ENCODE measurements at regions not wholly inside any gene's neighbourhood (a gene's known extent, or its start where the extent isn't known, plus 50 kb on each side); places are given as distances from the start of the nearest gene placed in this dataset.

DNA sequence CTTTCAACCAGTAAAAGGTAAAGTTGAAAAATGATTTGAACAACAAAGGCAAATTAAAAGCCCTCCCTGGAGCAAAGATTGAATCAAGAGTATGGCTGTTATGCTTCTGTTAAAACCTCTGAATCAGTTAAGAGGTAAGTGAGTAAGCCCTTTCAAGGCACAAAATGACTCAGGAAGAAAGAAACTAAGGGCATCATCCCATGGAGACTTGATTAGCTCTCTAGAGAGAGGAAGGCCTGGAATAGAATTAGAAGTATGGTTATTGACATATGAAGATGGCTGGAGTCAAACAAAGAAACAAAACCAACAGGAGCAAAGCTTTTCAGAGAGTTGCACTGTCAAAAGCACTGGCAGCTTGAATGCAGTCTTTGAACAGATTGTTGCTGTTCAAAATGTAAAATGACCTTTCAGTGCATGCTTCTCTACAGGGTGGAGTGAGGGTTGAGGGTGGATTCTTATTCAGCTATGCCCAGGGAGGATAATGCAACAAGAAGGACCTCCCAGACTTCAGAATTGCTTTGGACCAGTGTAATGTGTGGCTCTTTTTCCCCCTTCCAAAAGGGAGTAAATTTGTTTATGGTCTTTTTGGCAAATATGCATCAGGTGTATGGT is 365.5 kb downstream of the GBA3 start:
- H3K4me2 ChIP-seq = no peak overlapping the region
- no peaks in the 10 kb centered on the region for H3K79me2 ChIP-seq (ENCODE audit: insufficient read depth, low read depth)
- H3K4me1 ChIP-seq (ENCODE audit: low read depth, poor library complexity, severe bottlenecking) = no peaks in the 10 kb centered on the region
- no peak for TF ChIP-seq CTCF (conservative IDR thresholded peaks at IDR 0.05; ENCODE audit: low read depth, low read length)
- no peak overlapping the region for H3K9ac ChIP-seq
- no peaks in the 10 kb centered on the region for H3K36me3 ChIP-seq (ENCODE audit: insufficient read depth)
- no peak overlapping the region for H3K4me3 ChIP-seq (IDR thresholded peaks at IDR 0.05; ENCODE audit: insufficient read depth, low read depth, low read length)
- H3K27me3 ChIP-seq (ENCODE audit: insufficient read depth, low read depth) = no peaks in the 10 kb centered on the region
- H4K20me1 ChIP-seq (ENCODE audit: insufficient read depth) = no peaks in the 10 kb centered on the region
- no peak overlapping the region for H2AFZ ChIP-seq (ENCODE audit: low read depth)
- H3K27ac ChIP-seq = no peak overlapping the region

DNA sequence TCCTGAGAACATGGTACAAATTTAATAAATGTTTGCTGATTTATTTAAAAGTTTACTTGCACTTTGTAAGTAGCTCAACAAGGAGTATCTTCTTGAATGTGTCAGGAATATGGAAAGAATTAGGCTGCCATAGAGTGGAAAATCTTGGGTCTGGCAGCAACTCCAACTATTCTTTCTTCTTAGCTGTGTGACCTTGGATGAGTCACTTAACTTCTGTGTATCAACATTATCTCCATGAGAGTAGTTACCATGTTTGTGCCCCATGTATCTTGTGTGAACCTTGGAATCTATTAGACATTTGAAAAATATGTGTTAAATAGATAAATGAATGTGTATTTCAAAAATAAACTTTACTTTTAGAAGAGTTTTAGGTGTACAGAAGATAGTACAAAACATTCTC is 348.8 kb downstream of the GBA3 start:
- no peak overlapping the region for H3K27ac ChIP-seq
- no peak for TF ChIP-seq CTCF (conservative IDR thresholded peaks at IDR 0.05; ENCODE audit: low read depth, low read length)
- no peak overlapping the region for H3K4me2 ChIP-seq
- no peak overlapping the region for H3K9ac ChIP-seq
- H3K36me3 ChIP-seq (ENCODE audit: insufficient read depth) = no peaks in the 10 kb centered on the region
- no peaks in the 10 kb centered on the region for H3K79me2 ChIP-seq (ENCODE audit: insufficient read depth, low read depth)
- H3K4me3 ChIP-seq (IDR thresholded peaks at IDR 0.05; ENCODE audit: insufficient read depth, low read depth, low read length) = no peak overlapping the region
- no peaks in the 10 kb centered on the region for H4K20me1 ChIP-seq (ENCODE audit: insufficient read depth)
- H2AFZ ChIP-seq (ENCODE audit: low read depth) = no peak overlapping the region
- no peaks in the 10 kb centered on the region for H3K27me3 ChIP-seq (ENCODE audit: insufficient read depth, low read depth)
- no peaks in the 10 kb centered on the region for H3K4me1 ChIP-seq (ENCODE audit: low read depth, poor library complexity, severe bottlenecking)

DNA sequence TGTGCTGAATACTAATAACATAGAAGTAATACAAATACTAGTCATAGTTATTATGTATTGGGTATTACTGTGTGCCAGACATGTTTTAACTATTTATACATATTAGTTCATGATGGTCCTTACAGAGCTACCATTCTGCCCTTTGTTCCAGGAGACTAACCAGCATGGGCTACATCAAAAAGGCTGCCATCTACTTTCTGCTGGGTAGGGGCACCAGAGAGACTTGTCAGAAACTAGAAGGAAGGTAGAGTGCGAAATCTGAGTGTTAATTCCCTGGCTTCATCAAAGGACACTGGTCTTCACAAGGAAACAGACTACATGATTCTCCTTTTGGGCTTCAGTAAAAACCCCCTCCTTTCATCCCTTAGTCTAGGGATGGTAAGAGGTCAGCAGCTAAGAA is 347.8 kb downstream of the GBA3 start:
- Histone ChIP-seq H3K4me2 (no peak overlapping the region), H3K4me3 (IDR thresholded peaks at IDR 0.05; ENCODE audit: insufficient read depth, low read depth, low read length) (no peak overlapping the region), H4K20me1 (ENCODE audit: insufficient read depth) (no peaks in the 10 kb centered on the region), H3K9ac (no peak overlapping the region), H3K4me1 (ENCODE audit: low read depth, poor library complexity, severe bottlenecking) (no peaks in the 10 kb centered on the region), H3K79me2 (ENCODE audit: insufficient read depth, low read depth) (no peaks in the 10 kb centered on the region), H3K27me3 (ENCODE audit: insufficient read depth, low read depth) (no peaks in the 10 kb centered on the region), H2AFZ (ENCODE audit: low read depth) (no peak overlapping the region), H3K36me3 (ENCODE audit: insufficient read depth) (no peaks in the 10 kb centered on the region), H3K27ac (no peak overlapping the region)
- no peak for TF ChIP-seq CTCF (conservative IDR thresholded peaks at IDR 0.05; ENCODE audit: low read depth, low read length)

DNA sequence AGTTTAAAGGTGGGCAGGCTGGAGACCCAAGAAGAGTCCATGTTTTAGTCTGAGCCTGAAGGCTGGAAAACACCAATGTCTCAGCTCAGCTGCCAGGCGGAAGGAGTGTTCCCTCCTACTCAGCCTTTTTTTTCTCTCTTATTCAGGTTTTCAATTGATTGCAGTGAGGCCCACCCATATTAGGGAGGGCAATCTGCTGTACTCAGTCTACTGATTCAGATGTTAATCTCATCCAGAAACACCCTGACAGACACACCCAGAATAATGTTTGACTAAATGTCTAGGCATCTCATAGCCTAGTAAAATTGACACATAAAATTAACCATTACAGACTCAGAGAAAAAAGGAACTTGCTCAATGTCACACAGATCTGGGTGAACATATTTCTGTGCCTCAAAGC is 347.1 kb downstream of the GBA3 start:
- Histone ChIP-seq H3K79me2 (ENCODE audit: insufficient read depth, low read depth) (no peaks in the 10 kb centered on the region), H2AFZ (ENCODE audit: low read depth) (no peak overlapping the region), H3K27me3 (ENCODE audit: insufficient read depth, low read depth) (no peaks in the 10 kb centered on the region), H3K9ac (no peak overlapping the region), H4K20me1 (ENCODE audit: insufficient read depth) (no peaks in the 10 kb centered on the region), H3K4me2 (no peak overlapping the region), H3K27ac (no peak overlapping the region), H3K36me3 (ENCODE audit: insufficient read depth) (no peaks in the 10 kb centered on the region), H3K4me3 (IDR thresholded peaks at IDR 0.05; ENCODE audit: insufficient read depth, low read depth, low read length) (no peak overlapping the region), H3K4me1 (ENCODE audit: low read depth, poor library complexity, severe bottlenecking) (no peaks in the 10 kb centered on the region)
- TF ChIP-seq CTCF (conservative IDR thresholded peaks at IDR 0.05; ENCODE audit: low read depth, low read length) = no peak
